Adipocyte (in vitro differentiated cells): ENCODE measurements at regions not wholly inside any gene's neighbourhood (a gene's known extent, or its start where the extent isn't known, plus 50 kb on each side); places are given as distances from the start of the nearest gene placed in this dataset.
"Not testable (repeated sequence)": the region's sequence is repeated elsewhere in the genome, so short reads cannot be mapped to it uniquely, and the experiment has no call there.

Experiments
- DNase-seq: peaks from one replicate; pipeline ENCODE4 v3.0.0-alpha.2; 2015; ENCODE audit warnings: low read depth
- H3K27me3 ChIP-seq: replicated peaks from 2 replicates; pipeline ENCODE4 v1.7.0; 2013; ENCODE audit warnings: mild to moderate bottlenecking, low read length, moderate library complexity; ENCODE audit not compliant: control insufficient read depth, insufficient read depth
- H3K36me3 ChIP-seq: 2 replicates; pipeline ENCODE4 v1.7.0; 2013; ENCODE audit warnings: low read length, mild to moderate bottlenecking, moderate library complexity; ENCODE audit not compliant: control insufficient read depth, insufficient read depth, severe bottlenecking
- H3K4me1 ChIP-seq: 2 replicates; pipeline ENCODE4 v1.7.0; 2013; ENCODE audit warnings: mild to moderate bottlenecking, low read length, moderate library complexity; ENCODE audit not compliant: control insufficient read depth, insufficient read depth
- H3K4me3 ChIP-seq: 2 replicates; pipeline ENCODE4 v1.7.0; 2013; ENCODE audit warnings: mild to moderate bottlenecking, low read length, moderate library complexity
- H3K9ac ChIP-seq: 2 replicates; pipeline ENCODE4 v1.7.0; 2013; ENCODE audit warnings: mild to moderate bottlenecking, low read length, moderate library complexity
- H3K9me3 ChIP-seq: 2 replicates; pipeline ENCODE4 v1.7.0; 2013; ENCODE audit warnings: mild to moderate bottlenecking, low read length, moderate library complexity; ENCODE audit not compliant: control insufficient read depth

- H3K9me3 ChIP-seq = no peaks in the 10 kb centered on the region
- no peak overlapping the region for H3K9ac ChIP-seq
- DNase-seq = no peak
- H3K36me3 ChIP-seq = no peaks in the 10 kb centered on the region
- H3K27me3 ChIP-seq = peaks cover 6% of the 10 kb centered on the region
- H3K4me3 ChIP-seq = no peak overlapping the region
- H3K4me1 ChIP-seq = no peaks in the 10 kb centered on the region
These were observed 357.7 kb upstream of the HNRNPA3 start for GRCh38 chr2:176854878-176855277.

GRCh38 chr2:176856683-176857082 lies 355.9 kb upstream of the HNRNPA3 start:
- Histone ChIP-seq H3K9me3 (no peaks in the 10 kb centered on the region), H3K36me3 (no peaks in the 10 kb centered on the region), H3K4me3 (no peak overlapping the region), H3K4me1 (no peaks in the 10 kb centered on the region), H3K9ac (no peak overlapping the region), H3K27me3 (peaks cover 2% of the 10 kb centered on the region)
- no peak for DNase-seq

- Histone ChIP-seq H3K9me3 (no peaks in the 10 kb centered on the region), H3K4me3 (no peak overlapping the region), H3K27me3 (peaks cover 6% of the 10 kb centered on the region), H3K4me1 (no peaks in the 10 kb centered on the region), H3K9ac (no peak overlapping the region), H3K36me3 (no peaks in the 10 kb centered on the region)
- DNase-seq = no peak
These were observed 347.3 kb upstream of the HNRNPA3 start for GRCh38 chr2:176865336-176865735.

- no peak for DNase-seq
- H3K9ac ChIP-seq = no peak overlapping the region
These were observed 340.2 kb upstream of the HNRNPA3 start for GRCh38 chr2:176872406-176872805.

GRCh38 chr2:176873403-176873802 lies 339.2 kb upstream of the HNRNPA3 start:
- Histone ChIP-seq H3K4me1 (no peaks in the 10 kb centered on the region), H3K36me3 (no peaks in the 10 kb centered on the region), H3K9me3 (peaks cover 13% of the 10 kb centered on the region), H3K27me3 (no peaks in the 10 kb centered on the region), H3K9ac (no peak overlapping the region), H3K4me3 (no peak overlapping the region)
- no peak for DNase-seq

More at GRCh38 chr2:176872406-176872805, 340.2 kb upstream of the HNRNPA3 start:
- H3K9me3 ChIP-seq = peaks cover 13% of the 10 kb centered on the region
- H3K4me1 ChIP-seq = no peaks in the 10 kb centered on the region
- H3K36me3 ChIP-seq = no peaks in the 10 kb centered on the region
- H3K27me3 ChIP-seq = no peaks in the 10 kb centered on the region
- H3K4me3 ChIP-seq = no peak overlapping the region

- no peak for DNase-seq
- Histone ChIP-seq H3K9me3 (peaks cover 2% of the 10 kb centered on the region), H3K4me1 (no peaks in the 10 kb centered on the region), H3K36me3 (no peaks in the 10 kb centered on the region), H3K27me3 (no peaks in the 10 kb centered on the region), H3K4me3 (no peak overlapping the region), H3K9ac (no peak overlapping the region)
These were observed 336.0 kb upstream of the HNRNPA3 start for GRCh38 chr2:176876493-176877103.

- H3K9ac ChIP-seq = no peak overlapping the region
- DNase-seq = no peak
- no peaks in the 10 kb centered on the region for H3K9me3 ChIP-seq
- H3K36me3 ChIP-seq = no peaks in the 10 kb centered on the region
- no peaks in the 10 kb centered on the region for H3K4me1 ChIP-seq
- no peak overlapping the region for H3K4me3 ChIP-seq
- H3K27me3 ChIP-seq = no peaks in the 10 kb centered on the region
These were observed 333.1 kb upstream of the HNRNPA3 start for GRCh38 chr2:176879426-176879995.

GRCh38 chr2:176882045-176882444 lies 330.5 kb upstream of the HNRNPA3 start:
- H3K9ac ChIP-seq, H3K9me3 ChIP-seq, H3K27me3 ChIP-seq, H3K4me3 ChIP-seq, DNase-seq, H3K36me3 ChIP-seq, H3K4me1 ChIP-seq: not testable (repeated sequence)

- no peak for DNase-seq
- Histone ChIP-seq H3K4me3 (no peak overlapping the region), H3K36me3 (no peaks in the 10 kb centered on the region), H3K9me3 (no peaks in the 10 kb centered on the region), H3K9ac (no peak overlapping the region), H3K27me3 (peaks cover 7% of the 10 kb centered on the region), H3K4me1 (no peaks in the 10 kb centered on the region)
These were observed 327.5 kb upstream of the HNRNPA3 start for GRCh38 chr2:176885001-176885643.

- no peak overlapping the region for H3K9ac ChIP-seq
- peaks cover 7% of the 10 kb centered on the region for H3K27me3 ChIP-seq
- H3K4me1 ChIP-seq = no peaks in the 10 kb centered on the region
- DNase-seq = no peak
- no peaks in the 10 kb centered on the region for H3K36me3 ChIP-seq
- no peak overlapping the region for H3K4me3 ChIP-seq
- no peaks in the 10 kb centered on the region for H3K9me3 ChIP-seq
These were observed 326.9 kb upstream of the HNRNPA3 start for GRCh38 chr2:176885661-176886060.

GRCh38 chr2:176891105-176891504 lies 321.5 kb upstream of the HNRNPA3 start:
- Histone ChIP-seq H3K9ac (no peak overlapping the region), H3K4me1 (no peaks in the 10 kb centered on the region), H3K27me3 (peaks cover 10% of the 10 kb centered on the region), H3K36me3 (no peaks in the 10 kb centered on the region), H3K4me3 (no peak overlapping the region), H3K9me3 (no peaks in the 10 kb centered on the region)
- DNase-seq = no peak
